Keratinocyte (primary cell): ENCODE measurements at regions not wholly inside any gene's neighbourhood (a gene's known extent, or its start where the extent isn't known, plus 50 kb on each side); places are given as distances from the start of the nearest gene placed in this dataset.

Source experiments
- DNase-seq: peaks from one replicate; pipeline ENCODE4 v3.0.0-alpha.2; 2011; ENCODE audit warnings: low read depth, missing footprints, low spot score
- FAIRE-seq: peaks from 2 replicates; lab custom pipeline; 2011; peaks lifted over from hg19 to GRCh38; lab: Jason Lieb, UNC
- H2AFZ ChIP-seq: 2 replicates; pipeline ENCODE4 v1.6.0; 2012; ENCODE audit warnings: low read length, control low read depth, inconsistent platforms; ENCODE audit not compliant: control insufficient read depth
- H3K27ac ChIP-seq: 2 replicates; pipeline ENCODE4 v1.5.1; 2011; ENCODE audit warnings: low read length; ENCODE audit not compliant: control insufficient read depth, insufficient read depth
- H3K27me3 ChIP-seq: 3 replicates; pipeline ENCODE4 v1.6.0; 2011; ENCODE audit warnings: low read length; ENCODE audit not compliant: control insufficient read depth, insufficient read depth; ENCODE audit errors: extremely low read depth
- H3K36me3 ChIP-seq, 2 experiments: 2 replicates in 1 of 2; 3 replicates in 1 of 2; pipeline ENCODE4 v1.5.1; 2011; ENCODE audit warnings: low read length in 2 of 2, mild to moderate bottlenecking in 1 of 2; ENCODE audit not compliant: control insufficient read depth in 2 of 2, insufficient read depth in 2 of 2; ENCODE audit errors: extremely low read depth in 1 of 2
- H3K4me1 ChIP-seq: 3 replicates; pipeline ENCODE4 v1.5.1; 2011; ENCODE audit warnings: low read length; ENCODE audit not compliant: control insufficient read depth, insufficient read depth; ENCODE audit errors: extremely low read depth
- H3K4me2 ChIP-seq: 3 replicates; pipeline ENCODE4 v1.6.0; 2011; ENCODE audit warnings: low read depth, low read length; ENCODE audit not compliant: control insufficient read depth, insufficient read depth; ENCODE audit errors: extremely low read depth
- H3K4me3 ChIP-seq, 3 experiments: fragments of 200-600 bp in 1 of 3; sonication (generic) in 1 of 3; 2 replicates in 2 of 3; 3 replicates in 1 of 3; pipeline ENCODE4 v1.5.1; 2011 to 2016; ENCODE audit warnings: low read length in 3 of 3, mild to moderate bottlenecking in 3 of 3, control low read depth in 2 of 3, inconsistent platforms in 1 of 3, low read depth in 1 of 3, mixed read lengths in 1 of 3, mixed run types in 1 of 3, moderate library complexity in 1 of 3; ENCODE audit not compliant: control insufficient read depth in 2 of 3, insufficient read depth in 2 of 3; ENCODE audit errors: extremely low read depth in 1 of 3
- H3K79me2 ChIP-seq: 2 replicates; pipeline ENCODE4 v1.6.0; 2012; ENCODE audit warnings: low read length; ENCODE audit not compliant: control insufficient read depth, insufficient read depth
- H3K9ac ChIP-seq: 3 replicates; pipeline ENCODE4 v1.6.0; 2011; ENCODE audit warnings: low read length; ENCODE audit not compliant: control insufficient read depth, insufficient read depth; ENCODE audit errors: extremely low read depth
- H3K9me1 ChIP-seq: 3 replicates; pipeline ENCODE4 v1.6.0; 2011; ENCODE audit warnings: low read length; ENCODE audit not compliant: control insufficient read depth, insufficient read depth; ENCODE audit errors: extremely low read depth
- H3K9me3 ChIP-seq: 2 replicates; pipeline ENCODE4 v1.5.1; 2012; ENCODE audit warnings: low read depth, low read length; ENCODE audit not compliant: control insufficient read depth
- H4K20me1 ChIP-seq: 3 replicates; pipeline ENCODE4 v1.6.0; 2011; ENCODE audit warnings: low read length; ENCODE audit not compliant: control insufficient read depth, insufficient read depth; ENCODE audit errors: extremely low read depth
- EZH2 ChIP-seq: IDR thresholded peaks from one replicate; pipeline ENCODE4 v1.6.1; 2012; ENCODE audit warnings: inconsistent platforms, mild to moderate bottlenecking, low read length, moderate library complexity
- dilution Hi-C: fragments of 300-500 bp; cut with MboI; formaldehyde crosslinking; loops from one replicate; pipeline ENCODE4 v1.7.0; 2020; ENCODE audit warnings: low sequenced_read_pairs; ENCODE audit not compliant: extremely low pct_ligation_motif_present
- TF ChIP-seq, protein P1 (sequence below), 3 experiments: IDR thresholded peaks in 1 of 3; conservative IDR thresholded peaks in 1 of 3; optimal IDR thresholded peaks in 1 of 3; 2 replicates in 2 of 3; 3 replicates in 1 of 3; pipeline versions ENCODE3 to v1.5.1; 2011; ENCODE audit warnings: low read length in 3 of 3, mild to moderate bottlenecking in 3 of 3, moderate library complexity in 2 of 3, control low read depth in 1 of 3, inconsistent platforms in 1 of 3; ENCODE audit not compliant: insufficient read depth in 2 of 3; ENCODE audit errors: extremely low read depth in 1 of 3

DNA sequence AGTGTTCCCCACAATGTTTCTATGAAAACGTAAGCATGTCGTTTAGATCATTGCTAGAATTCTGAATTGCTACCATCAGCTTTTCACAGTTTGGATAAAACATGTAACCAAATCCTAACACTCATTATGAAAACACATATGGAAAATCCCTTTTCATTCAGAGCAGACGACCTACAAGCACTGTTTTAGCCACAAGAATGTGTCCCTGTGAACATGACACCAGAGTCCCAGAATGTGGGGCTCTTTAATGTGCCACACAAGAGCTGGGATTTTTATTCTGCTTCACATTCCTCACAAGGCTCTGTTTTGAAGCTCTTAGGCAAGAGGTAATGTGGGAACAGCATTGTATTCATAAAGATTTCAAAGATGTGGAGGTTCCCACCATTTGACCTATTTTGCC is 141.1 kb upstream of the CITED2 start:
- Histone ChIP-seq H2AFZ (no peak overlapping the region), H3K36me3 (no peaks in the 10 kb centered on the region), H3K9ac (no peak overlapping the region), H3K4me3 (no peak overlapping the region), H3K4me2 (no peak overlapping the region), H3K9me1 (no peaks in the 10 kb centered on the region), H3K27ac (no peak overlapping the region), H3K4me1 (peaks cover 19% of the 10 kb centered on the region), H3K27me3 (no peaks in the 10 kb centered on the region), H4K20me1 (no peaks in the 10 kb centered on the region), H3K79me2 (no peaks in the 10 kb centered on the region), H3K9me3 (no peaks in the 10 kb centered on the region)
- FAIRE-seq (no peak), DNase-seq (no peak)
- TF ChIP-seq, protein P1, sequence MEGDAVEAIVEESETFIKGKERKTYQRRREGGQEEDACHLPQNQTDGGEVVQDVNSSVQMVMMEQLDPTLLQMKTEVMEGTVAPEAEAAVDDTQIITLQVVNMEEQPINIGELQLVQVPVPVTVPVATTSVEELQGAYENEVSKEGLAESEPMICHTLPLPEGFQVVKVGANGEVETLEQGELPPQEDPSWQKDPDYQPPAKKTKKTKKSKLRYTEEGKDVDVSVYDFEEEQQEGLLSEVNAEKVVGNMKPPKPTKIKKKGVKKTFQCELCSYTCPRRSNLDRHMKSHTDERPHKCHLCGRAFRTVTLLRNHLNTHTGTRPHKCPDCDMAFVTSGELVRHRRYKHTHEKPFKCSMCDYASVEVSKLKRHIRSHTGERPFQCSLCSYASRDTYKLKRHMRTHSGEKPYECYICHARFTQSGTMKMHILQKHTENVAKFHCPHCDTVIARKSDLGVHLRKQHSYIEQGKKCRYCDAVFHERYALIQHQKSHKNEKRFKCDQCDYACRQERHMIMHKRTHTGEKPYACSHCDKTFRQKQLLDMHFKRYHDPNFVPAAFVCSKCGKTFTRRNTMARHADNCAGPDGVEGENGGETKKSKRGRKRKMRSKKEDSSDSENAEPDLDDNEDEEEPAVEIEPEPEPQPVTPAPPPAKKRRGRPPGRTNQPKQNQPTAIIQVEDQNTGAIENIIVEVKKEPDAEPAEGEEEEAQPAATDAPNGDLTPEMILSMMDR (optimal IDR thresholded peaks at IDR 0.05 in 1 of 3, IDR thresholded peaks at IDR 0.05 in 1 of 3, conservative IDR thresholded peaks at IDR 0.05 in 1 of 3; ENCODE audit: extremely low read depth in 1 of 3, insufficient read depth in 2 of 3, low read length in 3 of 3), result no peak
- no peak for TF ChIP-seq EZH2
- dilution Hi-C loops, result no loop called here

DNA sequence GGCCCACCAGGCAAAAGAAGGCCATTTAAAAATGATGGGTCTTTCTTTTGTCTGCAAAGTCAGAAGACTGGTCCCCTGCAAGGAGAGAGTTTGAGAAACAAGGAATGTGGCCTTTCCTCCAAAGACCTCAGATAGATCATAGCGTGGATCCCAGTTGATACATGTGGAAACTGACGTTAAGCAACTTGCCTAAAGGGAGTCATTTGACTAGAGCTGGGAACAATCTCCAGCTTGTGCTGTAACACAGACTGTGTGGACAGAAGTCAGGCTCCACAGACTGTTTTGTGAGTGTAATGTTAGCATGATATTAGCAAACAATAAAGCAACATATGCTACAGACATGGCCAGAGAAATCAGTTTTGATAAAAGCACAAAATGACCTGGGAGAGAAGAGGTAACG is 140.4 kb upstream of the CITED2 start:
- H3K36me3 ChIP-seq, result no peaks in the 10 kb centered on the region
- H3K4me1 ChIP-seq, result peaks cover 13% of the 10 kb centered on the region
- no peaks in the 10 kb centered on the region for H3K9me3 ChIP-seq
- H3K4me3 ChIP-seq, result no peak overlapping the region
- no peaks in the 10 kb centered on the region for H3K9me1 ChIP-seq
- DNase-seq, result no peak
- H3K27me3 ChIP-seq, result no peaks in the 10 kb centered on the region
- H2AFZ ChIP-seq, result no peak overlapping the region
- TF ChIP-seq, protein P1 (optimal IDR thresholded peaks at IDR 0.05 in 1 of 3, IDR thresholded peaks at IDR 0.05 in 1 of 3, conservative IDR thresholded peaks at IDR 0.05 in 1 of 3; ENCODE audit: extremely low read depth in 1 of 3, insufficient read depth in 2 of 3, low read length in 3 of 3), result no peak
- TF ChIP-seq EZH2, result no peak
- H3K79me2 ChIP-seq, result no peaks in the 10 kb centered on the region
- H3K4me2 ChIP-seq, result no peak overlapping the region
- no peaks in the 10 kb centered on the region for H4K20me1 ChIP-seq
- H3K9ac ChIP-seq, result no peak overlapping the region
- H3K27ac ChIP-seq, result no peak overlapping the region
- no peak for FAIRE-seq
- dilution Hi-C loops, result no loop called here
